ENCODE measurements at regions not wholly inside any gene's neighbourhood (a gene's known extent, or its start where the extent isn't known, plus 50 kb on each side); places are given as distances from the start of the nearest gene placed in this dataset.

GRCh38 chr3:139839659-139840058 is 95.3 kb upstream of the CLSTN2 start:
- Histone ChIP-seq H3K36me3 (replicated peaks in 1 of 2; ENCODE audit: control insufficient read depth in 1 of 2, insufficient read depth in 2 of 2, low read length in 2 of 2) (no peaks in the 10 kb centered on the region), H3K79me2 (ENCODE audit: insufficient read depth, low read length) (no peaks in the 10 kb centered on the region), H4K20me1 (ENCODE audit: insufficient read depth, low read length) (no peaks in the 10 kb centered on the region), H3K4me2 (ENCODE audit: low read depth, low read length) (no peak overlapping the region), H3K27ac (ENCODE audit: extremely low read length, insufficient read depth, low read length) (no peak overlapping the region), H2AFZ (ENCODE audit: low read length) (no peak overlapping the region), H3K9ac (ENCODE audit: insufficient read depth, low read depth, low read length) (no peak overlapping the region), H3K4me1 (ENCODE audit: insufficient read depth, low read length) (no peaks in the 10 kb centered on the region), H3K4me3 (replicated peaks in 1 of 3; ENCODE audit: insufficient read depth in 1 of 3, low read depth in 2 of 3, low read length in 3 of 3) (no peak overlapping the region), H3K9me3 (ENCODE audit: low read length) (no peaks in the 10 kb centered on the region), H3K27me3 (ENCODE audit: control insufficient read depth in 1 of 2, insufficient read depth in 2 of 2, low read length in 2 of 2) (no peaks in the 10 kb centered on the region)
- in situ Hi-C loops (cut with HindIII; ENCODE audit: extremely low pct_ligation_motif_present, low pct_unique_long_range_greater_than_20kb) (no loop called here), intact Hi-C loops (cut with micrococcal nuclease; ENCODE audit: unreplicated experiment) (no loop called here)
- DNase-seq (ENCODE audit: low spot score), result no peak
- ATAC-seq, result no peak
- no TSS peak for BruUV-seq (replicated peaks)
- 0% methylated on average over 2 of the region's 3 CpGs for WGBS (ENCODE audit: low lambda C conversion rate)
- TF ChIP-seq ZNF737 (CRISPR knock-in tag; IDR thresholded peaks at IDR 0.05; ENCODE audit: borderline replicate concordance) (no peak), CREB1 (IDR thresholded peaks at IDR 0.05) (no peak), CREB1 (CRISPR knock-in tag; IDR thresholded peaks at IDR 0.05) (no peak), CEBPB (IDR thresholded peaks at IDR 0.05; ENCODE audit: borderline replicate concordance, low read depth, low read length) (no peak), ZNF512 (CRISPR knock-in tag; IDR thresholded peaks at IDR 0.05) (no peak), PREB (CRISPR knock-in tag; IDR thresholded peaks at IDR 0.05) (no peak)
- FAIRE-seq, result no peak
- ChIA-PET CTCF (ENCODE audit: low intra/inter-chr PET ratio, low total read pairs) (no interaction called here), POLR2A (no interaction called here)

- no peak for FAIRE-seq
- in situ Hi-C loops (cut with HindIII; ENCODE audit: extremely low pct_ligation_motif_present, low pct_unique_long_range_greater_than_20kb), result no loop called here
- no peak for TF ChIP-seq ZFAT (CRISPR knock-in tag; conservative IDR thresholded peaks at IDR 0.05)
- no peak for TF ChIP-seq CENPX (CRISPR knock-in tag; IDR thresholded peaks at IDR 0.05)
- no peak for TF ChIP-seq RFXAP (CRISPR knock-in tag; IDR thresholded peaks at IDR 0.05; ENCODE audit: borderline replicate concordance)
- TF ChIP-seq XBP1 (CRISPR knock-in tag; IDR thresholded peaks at IDR 0.05), result no peak
- TF ChIP-seq BRF2 (CRISPR knock-in tag; IDR thresholded peaks at IDR 0.05), result no peak
- TF ChIP-seq PITX1 (CRISPR knock-in tag; IDR thresholded peaks at IDR 0.05), result no peak
- no peak for TF ChIP-seq MZF1 (CRISPR knock-in tag; IDR thresholded peaks at IDR 0.05; ENCODE audit: borderline replicate concordance)
- TF ChIP-seq SP4 (CRISPR knock-in tag; IDR thresholded peaks at IDR 0.05), result no peak
- TF ChIP-seq TAF15 (IDR thresholded peaks at IDR 0.05; ENCODE audit: low read depth, low read length, poor library complexity, severe bottlenecking), result no peak
- TF ChIP-seq FOXK1 (CRISPR knock-in tag; IDR thresholded peaks at IDR 0.05; ENCODE audit: borderline replicate concordance, low read depth), result no peak
- no peak for TF ChIP-seq HDAC1 (CRISPR knock-in tag; IDR thresholded peaks at IDR 0.05)
- TF ChIP-seq ISX (CRISPR knock-in tag; conservative IDR thresholded peaks at IDR 0.05), result no peak
Measured at GRCh38 chr3:139839014-139839413, 96.0 kb upstream of the CLSTN2 start.

More at GRCh38 chr3:139839014-139839413, 96.0 kb upstream of the CLSTN2 start:
- Histone ChIP-seq H3K4me3 (replicated peaks in 1 of 3; ENCODE audit: insufficient read depth in 1 of 3, low read depth in 2 of 3, low read length in 3 of 3) (no peak overlapping the region), H3K27me3 (ENCODE audit: control insufficient read depth in 1 of 2, insufficient read depth in 2 of 2, low read length in 2 of 2) (no peaks in the 10 kb centered on the region), H3K9me3 (ENCODE audit: low read length) (no peaks in the 10 kb centered on the region), H3K36me3 (replicated peaks in 1 of 2; ENCODE audit: control insufficient read depth in 1 of 2, insufficient read depth in 2 of 2, low read length in 2 of 2) (no peaks in the 10 kb centered on the region), H3K27ac (ENCODE audit: extremely low read length, insufficient read depth, low read length) (no peak overlapping the region), H3K79me2 (ENCODE audit: insufficient read depth, low read length) (no peaks in the 10 kb centered on the region), H4K20me1 (ENCODE audit: insufficient read depth, low read length) (no peaks in the 10 kb centered on the region), H3K9ac (ENCODE audit: insufficient read depth, low read depth, low read length) (no peak overlapping the region), H3K4me2 (ENCODE audit: low read depth, low read length) (no peak overlapping the region), H3K4me1 (ENCODE audit: insufficient read depth, low read length) (no peaks in the 10 kb centered on the region), H2AFZ (ENCODE audit: low read length) (no peak overlapping the region)
- CTCF ChIA-PET (ENCODE audit: low intra/inter-chr PET ratio, low total read pairs), result no interaction called here
- intact Hi-C loops (cut with micrococcal nuclease; ENCODE audit: unreplicated experiment), result no loop called here
- POLR2A ChIA-PET, result no interaction called here
- WGBS (ENCODE audit: low lambda C conversion rate), result 14% methylated on average over 1 of the region's 1 CpG
- no peak for DNase-seq (ENCODE audit: low spot score)
- no TSS peak for BruUV-seq (replicated peaks)
- no peak for ATAC-seq
